ENCODE measurements at regions not wholly inside any gene's neighbourhood (a gene's known extent, or its start where the extent isn't known, plus 50 kb on each side); places are given as distances from the start of the nearest gene placed in this dataset.
"Not testable (repeated sequence)": the region's sequence is repeated elsewhere in the genome, so short reads cannot be mapped to it uniquely, and the experiment has no call there.

DNA sequence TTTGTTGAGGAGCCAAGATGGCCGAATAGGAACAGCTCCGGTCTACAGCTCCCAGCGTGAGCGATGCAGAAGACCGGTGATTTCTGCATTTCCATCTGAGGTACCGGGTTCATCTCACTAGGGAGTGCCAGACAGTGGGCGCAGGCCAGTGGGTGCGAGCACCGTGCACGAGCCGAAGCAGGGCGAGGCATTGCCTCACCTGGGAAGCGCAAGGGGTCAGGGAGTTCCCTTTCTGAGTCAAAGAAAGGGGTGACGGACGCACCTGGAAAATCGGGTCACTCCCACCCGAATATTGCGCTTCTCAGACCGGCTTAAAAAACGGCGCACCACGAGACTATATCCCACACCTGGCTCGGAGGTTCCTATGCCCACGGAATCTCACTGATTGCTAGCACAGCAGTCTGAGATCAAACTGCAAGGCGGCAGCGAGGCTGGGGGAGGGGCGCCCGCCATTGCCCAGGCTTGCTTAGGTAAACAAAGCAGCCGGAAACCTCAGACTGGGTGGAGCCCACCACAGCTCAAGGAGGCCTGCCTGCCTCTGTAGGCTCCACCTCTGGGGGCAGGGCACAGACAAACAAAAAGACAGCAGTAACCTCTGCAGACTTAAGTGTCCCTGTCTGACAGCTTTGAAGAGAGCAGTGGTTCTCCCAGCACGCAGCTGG, 417.7 kb upstream of the POU3F2 start:
- not testable (repeated sequence) for TF ChIP-seq POLR2A (IDR thresholded peaks at IDR 0.05; ENCODE audit: control extremely low read depth in 1 of 2, low read depth in 2 of 2, low read length in 2 of 2)
- TF ChIP-seq, protein P1, sequence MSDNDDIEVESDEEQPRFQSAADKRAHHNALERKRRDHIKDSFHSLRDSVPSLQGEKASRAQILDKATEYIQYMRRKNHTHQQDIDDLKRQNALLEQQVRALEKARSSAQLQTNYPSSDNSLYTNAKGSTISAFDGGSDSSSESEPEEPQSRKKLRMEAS (IDR thresholded peaks at IDR 0.05): not testable (repeated sequence)
